Activated naive CD4-positive, alpha-beta T cell treated with anti-CD3 and anti-CD28 coated beads, Interleukin-2, amount 50 U/mL, for 16 hours (primary cell): ENCODE measurements at regions not wholly inside any gene's neighbourhood (a gene's known extent, or its start where the extent isn't known, plus 50 kb on each side); places are given as distances from the start of the nearest gene placed in this dataset.

Experiments
- DNase-seq: peaks from one replicate; pipeline ENCODE4 v3.0.0-alpha.2; 2020

DNA sequence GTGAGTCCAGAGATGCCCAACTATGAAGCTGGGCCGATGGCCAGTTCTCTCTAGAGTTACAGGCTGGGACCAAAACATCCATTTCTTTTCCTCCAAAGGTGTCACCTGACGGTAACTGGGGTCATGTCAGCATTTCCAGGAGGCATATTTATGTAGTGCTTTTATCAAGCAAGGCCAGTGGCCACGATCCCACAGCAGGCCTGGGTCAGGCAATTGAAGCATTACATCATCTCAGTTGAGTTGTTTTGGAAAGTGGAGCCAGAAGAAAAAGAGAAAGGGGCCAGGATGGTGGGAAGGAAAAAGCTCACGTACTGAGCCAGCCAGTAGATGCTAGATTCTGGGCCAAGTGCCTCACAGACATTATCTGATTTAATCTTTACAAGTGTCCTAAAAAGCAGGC lies 73.9 kb upstream of the BRINP1 start:
- DNase-seq: no peak

DNA sequence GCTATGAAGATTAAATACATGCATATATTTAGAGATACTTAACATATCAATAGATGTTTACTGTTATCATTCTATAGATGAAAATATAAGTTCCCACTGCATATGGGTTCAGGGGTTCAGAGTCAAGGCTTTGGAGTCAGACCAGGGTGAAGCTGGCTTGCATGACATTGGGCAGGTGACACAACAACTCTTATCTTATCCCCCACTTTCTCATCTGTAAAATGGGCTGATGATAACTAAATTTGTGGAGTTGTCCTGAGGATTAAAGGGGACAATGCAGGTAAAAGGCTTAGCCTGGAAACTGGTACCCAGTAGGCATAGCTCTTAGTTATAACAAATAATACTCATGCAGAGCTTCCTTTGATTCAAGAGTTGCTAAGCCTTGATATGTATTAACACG lies 72.6 kb upstream of the BRINP1 start:
- DNase-seq: no peak

DNA sequence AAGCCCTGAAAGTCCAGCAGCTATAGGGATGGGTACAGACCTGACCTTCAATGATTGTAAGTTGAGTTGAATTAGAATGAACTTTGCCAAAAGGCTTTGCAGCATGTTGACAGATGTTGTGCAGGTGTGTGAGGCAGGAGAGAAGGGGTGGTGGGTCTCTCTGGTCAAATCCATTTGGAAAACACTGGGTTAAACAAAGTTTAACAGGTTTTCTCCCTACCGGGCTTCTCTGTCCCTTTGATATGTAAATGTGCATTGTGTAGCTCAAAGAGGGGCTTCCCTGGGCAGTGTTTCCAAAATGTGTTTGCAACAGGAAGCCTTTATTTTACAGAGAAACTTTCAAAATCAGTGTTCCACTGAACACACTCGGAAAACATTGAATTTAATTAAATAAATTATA lies 72.1 kb upstream of the BRINP1 start:
- DNase-seq: no peak

DNA sequence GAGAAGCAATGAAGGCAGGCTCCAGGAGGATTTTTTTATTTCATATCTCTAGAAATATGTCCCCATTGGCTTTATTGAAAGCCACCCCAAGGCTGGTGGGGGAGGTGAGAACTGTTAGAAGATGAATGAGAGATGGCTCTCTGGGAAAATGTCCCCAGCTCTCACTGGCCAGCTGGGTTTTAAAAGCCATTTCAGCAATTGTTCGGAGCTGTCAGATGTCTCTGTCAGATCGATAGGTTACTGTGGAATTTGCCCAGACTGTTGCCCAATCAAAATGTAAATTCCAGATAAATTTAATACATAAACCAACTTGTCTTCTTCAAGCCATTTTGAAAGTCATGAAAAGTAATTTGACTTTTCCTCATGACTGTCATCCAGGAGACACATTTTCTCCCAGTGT lies 67.0 kb upstream of the BRINP1 start:
- no peak for DNase-seq

DNA sequence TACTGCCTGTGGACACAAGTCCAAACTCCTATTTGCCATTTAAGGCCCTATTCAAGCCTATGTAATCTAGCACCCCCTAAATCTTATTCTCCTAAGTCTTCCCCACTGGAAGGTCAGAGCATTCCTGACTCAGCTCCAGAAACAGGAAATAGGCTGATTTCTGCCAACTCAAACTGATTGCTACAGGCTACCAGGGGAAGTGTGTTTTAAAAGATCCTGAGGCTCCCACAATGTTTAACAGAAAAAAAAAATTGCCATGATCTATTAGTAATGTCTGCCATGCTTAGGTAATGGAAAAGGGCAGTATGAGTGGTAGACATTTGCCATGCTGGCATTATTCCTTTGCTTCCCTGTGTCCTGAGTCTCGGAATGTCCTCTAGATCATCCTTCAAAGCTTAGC lies 65.8 kb upstream of the BRINP1 start:
- DNase-seq: no peak

DNA sequence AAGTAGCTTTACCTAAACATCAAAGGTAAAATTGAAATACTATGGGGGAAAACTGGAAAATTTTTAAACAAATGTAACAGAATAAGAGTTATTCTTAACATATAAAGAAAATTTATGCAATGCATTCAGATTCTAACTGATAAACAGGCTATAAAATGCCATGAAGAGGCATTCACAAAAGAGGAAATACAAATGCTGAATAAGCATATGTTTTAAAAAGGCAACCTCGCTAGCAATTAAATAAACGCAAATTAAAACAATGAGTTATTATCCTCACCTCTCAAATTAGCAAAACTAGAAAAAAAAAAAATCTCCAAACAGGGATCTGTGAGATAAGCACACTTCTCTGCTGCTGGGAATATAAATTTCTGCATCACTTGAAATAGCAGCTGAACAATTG lies 63.2 kb upstream of the BRINP1 start:
- DNase-seq: no peak

DNA sequence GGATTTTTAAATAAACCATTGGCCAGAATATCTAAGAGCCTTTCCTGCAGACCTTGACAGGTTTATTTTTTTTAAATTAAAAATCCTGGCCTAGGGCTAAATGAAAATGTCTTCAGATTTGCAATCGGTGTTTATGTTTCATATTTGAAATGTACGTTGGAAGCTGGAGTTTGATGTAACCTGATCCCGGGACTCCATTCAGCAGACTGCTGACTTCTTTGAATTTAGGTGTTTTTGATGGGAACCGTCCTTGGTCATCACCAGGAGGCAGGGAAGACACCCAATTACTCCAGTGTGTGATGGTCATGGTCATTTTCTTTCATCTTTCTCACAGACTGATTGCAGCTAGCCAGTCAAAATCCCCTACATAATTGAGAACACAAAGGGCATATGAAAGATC lies 60.1 kb upstream of the BRINP1 start:
- no peak for DNase-seq

DNA sequence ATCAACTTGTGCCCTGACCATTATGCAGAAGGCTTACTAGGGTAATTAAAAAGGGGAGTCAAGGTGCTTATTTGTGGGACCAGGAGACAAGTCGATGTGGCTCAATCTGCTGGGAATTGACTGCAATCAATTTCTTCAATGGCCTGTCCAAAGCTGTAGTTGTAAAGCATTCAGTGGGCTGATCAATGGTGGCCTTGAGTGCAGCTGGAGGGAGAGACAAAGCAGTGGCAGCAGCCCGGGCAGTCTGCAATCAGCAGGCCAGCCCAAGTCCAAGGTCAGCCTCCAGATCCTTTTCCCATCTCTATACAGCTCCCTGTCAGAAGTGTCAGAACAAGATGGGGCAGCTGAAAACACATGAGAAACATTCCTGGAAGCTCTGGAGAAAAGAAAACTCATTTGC lies 51.0 kb upstream of the BRINP1 start:
- no peak for DNase-seq
